ENCODE measurements at regions not wholly inside any gene's neighbourhood (a gene's known extent, or its start where the extent isn't known, plus 50 kb on each side); places are given as distances from the start of the nearest gene placed in this dataset.

DNA sequence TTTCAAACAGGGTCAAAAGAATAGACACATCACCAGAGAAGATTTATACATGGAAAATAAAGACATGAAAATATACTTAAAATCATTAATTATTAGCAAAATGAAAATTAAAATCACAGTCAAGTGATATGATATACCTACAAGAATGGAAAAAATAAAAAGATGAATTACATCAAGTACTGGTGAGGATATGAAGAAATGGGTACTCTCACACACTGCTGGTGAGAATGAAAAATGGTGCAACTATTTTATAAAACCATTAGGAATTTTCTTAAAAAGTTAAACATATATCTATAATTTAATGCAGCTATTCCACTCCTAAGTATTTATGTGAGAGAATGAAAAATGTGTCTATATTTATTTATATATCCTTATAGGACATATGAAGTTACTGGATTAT, 136.3 kb upstream of the GRIK2 start:
- BruUV-seq (replicated peaks) = no TSS peak
- Histone ChIP-seq H3K27me3 (ENCODE audit: insufficient read depth, low read length) (no peaks in the 10 kb centered on the region), H3K9me3 (ENCODE audit: control insufficient read depth in 1 of 2, insufficient read depth in 1 of 2, low read depth in 1 of 2, low read length in 2 of 2) (no peaks in the 10 kb centered on the region), H3K4me1 (ENCODE audit: control insufficient read depth in 1 of 2, insufficient read depth in 2 of 2, low read length in 2 of 2) (no peaks in the 10 kb centered on the region), H3K9me2 (ENCODE audit: insufficient read depth) (no peaks in the 10 kb centered on the region), H2AFZ (ENCODE audit: low read depth, low read length, poor library complexity, severe bottlenecking) (no peak overlapping the region), H3K4me2 (ENCODE audit: low read length) (no peak overlapping the region), H3K27ac (ENCODE audit: low read depth, low read length) (no peak overlapping the region), H3K36me3 (ENCODE audit: control insufficient read depth in 1 of 2, insufficient read depth in 2 of 2, low read length in 2 of 2) (no peaks in the 10 kb centered on the region), H3K79me2 (ENCODE audit: insufficient read depth, low read length) (no peaks in the 10 kb centered on the region), H4K20me1 (ENCODE audit: insufficient read depth) (no peaks in the 10 kb centered on the region), H3K9ac (ENCODE audit: low read length) (no peak overlapping the region), H3K4me3 (replicated peaks in 1 of 2; ENCODE audit: low read depth in 1 of 2, low read length in 2 of 2) (no peak overlapping the region)
- ChIA-PET POLR2A (no interaction called here), CTCF (no interaction called here), RAD21 (ENCODE audit: low non-redundant PET in 1 of 2, low total read pairs in 2 of 2, uncharacterized antibody in 2 of 2, unreplicated experiment in 2 of 2) (no interaction called here)
- no peak for TF ChIP-seq EZH2 (IDR thresholded peaks at IDR 0.05)
- TF ChIP-seq EGR1 (IDR thresholded peaks at IDR 0.05; ENCODE audit: low read depth) = no peak
- no peak for TF ChIP-seq FOSL1 (IDR thresholded peaks at IDR 0.05; ENCODE audit: low read depth)
- TF ChIP-seq, protein P1, sequence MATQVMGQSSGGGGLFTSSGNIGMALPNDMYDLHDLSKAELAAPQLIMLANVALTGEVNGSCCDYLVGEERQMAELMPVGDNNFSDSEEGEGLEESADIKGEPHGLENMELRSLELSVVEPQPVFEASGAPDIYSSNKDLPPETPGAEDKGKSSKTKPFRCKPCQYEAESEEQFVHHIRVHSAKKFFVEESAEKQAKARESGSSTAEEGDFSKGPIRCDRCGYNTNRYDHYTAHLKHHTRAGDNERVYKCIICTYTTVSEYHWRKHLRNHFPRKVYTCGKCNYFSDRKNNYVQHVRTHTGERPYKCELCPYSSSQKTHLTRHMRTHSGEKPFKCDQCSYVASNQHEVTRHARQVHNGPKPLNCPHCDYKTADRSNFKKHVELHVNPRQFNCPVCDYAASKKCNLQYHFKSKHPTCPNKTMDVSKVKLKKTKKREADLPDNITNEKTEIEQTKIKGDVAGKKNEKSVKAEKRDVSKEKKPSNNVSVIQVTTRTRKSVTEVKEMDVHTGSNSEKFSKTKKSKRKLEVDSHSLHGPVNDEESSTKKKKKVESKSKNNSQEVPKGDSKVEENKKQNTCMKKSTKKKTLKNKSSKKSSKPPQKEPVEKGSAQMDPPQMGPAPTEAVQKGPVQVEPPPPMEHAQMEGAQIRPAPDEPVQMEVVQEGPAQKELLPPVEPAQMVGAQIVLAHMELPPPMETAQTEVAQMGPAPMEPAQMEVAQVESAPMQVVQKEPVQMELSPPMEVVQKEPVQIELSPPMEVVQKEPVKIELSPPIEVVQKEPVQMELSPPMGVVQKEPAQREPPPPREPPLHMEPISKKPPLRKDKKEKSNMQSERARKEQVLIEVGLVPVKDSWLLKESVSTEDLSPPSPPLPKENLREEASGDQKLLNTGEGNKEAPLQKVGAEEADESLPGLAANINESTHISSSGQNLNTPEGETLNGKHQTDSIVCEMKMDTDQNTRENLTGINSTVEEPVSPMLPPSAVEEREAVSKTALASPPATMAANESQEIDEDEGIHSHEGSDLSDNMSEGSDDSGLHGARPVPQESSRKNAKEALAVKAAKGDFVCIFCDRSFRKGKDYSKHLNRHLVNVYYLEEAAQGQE (IDR thresholded peaks at IDR 0.05; ENCODE audit: low read depth) = no peak
- no peak for TF ChIP-seq EZH2phosphoT487 (IDR thresholded peaks at IDR 0.05; ENCODE audit: borderline replicate concordance)
- TF ChIP-seq RAD21 (IDR thresholded peaks at IDR 0.05; ENCODE audit: low read depth) = no peak
- TF ChIP-seq YY1 (IDR thresholded peaks at IDR 0.05; ENCODE audit: extremely low read depth, insufficient replicate concordance, low read depth, low read length) = no peak
- TF ChIP-seq, protein P2, sequence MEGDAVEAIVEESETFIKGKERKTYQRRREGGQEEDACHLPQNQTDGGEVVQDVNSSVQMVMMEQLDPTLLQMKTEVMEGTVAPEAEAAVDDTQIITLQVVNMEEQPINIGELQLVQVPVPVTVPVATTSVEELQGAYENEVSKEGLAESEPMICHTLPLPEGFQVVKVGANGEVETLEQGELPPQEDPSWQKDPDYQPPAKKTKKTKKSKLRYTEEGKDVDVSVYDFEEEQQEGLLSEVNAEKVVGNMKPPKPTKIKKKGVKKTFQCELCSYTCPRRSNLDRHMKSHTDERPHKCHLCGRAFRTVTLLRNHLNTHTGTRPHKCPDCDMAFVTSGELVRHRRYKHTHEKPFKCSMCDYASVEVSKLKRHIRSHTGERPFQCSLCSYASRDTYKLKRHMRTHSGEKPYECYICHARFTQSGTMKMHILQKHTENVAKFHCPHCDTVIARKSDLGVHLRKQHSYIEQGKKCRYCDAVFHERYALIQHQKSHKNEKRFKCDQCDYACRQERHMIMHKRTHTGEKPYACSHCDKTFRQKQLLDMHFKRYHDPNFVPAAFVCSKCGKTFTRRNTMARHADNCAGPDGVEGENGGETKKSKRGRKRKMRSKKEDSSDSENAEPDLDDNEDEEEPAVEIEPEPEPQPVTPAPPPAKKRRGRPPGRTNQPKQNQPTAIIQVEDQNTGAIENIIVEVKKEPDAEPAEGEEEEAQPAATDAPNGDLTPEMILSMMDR (IDR thresholded peaks at IDR 0.05 in 2 of 3, conservative IDR thresholded peaks at IDR 0.05 in 1 of 3; ENCODE audit: borderline replicate concordance in 1 of 3, insufficient read depth in 1 of 3, low read depth in 2 of 3, low read length in 2 of 3) = no peak
- TF ChIP-seq, protein P3, sequence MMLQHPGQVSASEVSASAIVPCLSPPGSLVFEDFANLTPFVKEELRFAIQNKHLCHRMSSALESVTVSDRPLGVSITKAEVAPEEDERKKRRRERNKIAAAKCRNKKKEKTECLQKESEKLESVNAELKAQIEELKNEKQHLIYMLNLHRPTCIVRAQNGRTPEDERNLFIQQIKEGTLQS (IDR thresholded peaks at IDR 0.05) = no peak
- TF ChIP-seq ELF1 (IDR thresholded peaks at IDR 0.05; ENCODE audit: borderline replicate concordance, low read depth) = no peak
- no peak for TF ChIP-seq CEBPB (IDR thresholded peaks at IDR 0.05; ENCODE audit: low read depth)
- TF ChIP-seq SP1 (IDR thresholded peaks at IDR 0.05; ENCODE audit: low read depth) = no peak
- ATAC-seq (no peak), DNase-seq (ENCODE audit: low read depth, low spot score) (no peak)
- intact Hi-C loops (cut with micrococcal nuclease) = no loop called here

All from HCT116 (cell line).